HEK293 (cell line): ENCODE measurements at regions not wholly inside any gene's neighbourhood (a gene's known extent, or its start where the extent isn't known, plus 50 kb on each side); places are given as distances from the start of the nearest gene placed in this dataset.

Experiments
- CTCF ChIP-seq: fragments of 450-650 bp; formaldehyde crosslinking; IDR thresholded peaks from 2 replicates; pipeline ENCODE4 v1.5.1; 2016; ENCODE audit warnings: missing biosample characterization, missing genetic modification characterization
- GLIS1 ChIP-seq: fragments of 450-650 bp; formaldehyde crosslinking; IDR thresholded peaks from 2 replicates; pipeline ENCODE4 v1.5.1; 2016; ENCODE audit warnings: missing biosample characterization, missing genetic modification characterization
- RBAK ChIP-seq: fragments of 450-650 bp; formaldehyde crosslinking; IDR thresholded peaks from 2 replicates; pipeline ENCODE4 v1.5.1; 2016; ENCODE audit warnings: missing biosample characterization, missing genetic modification characterization
- ZFHX2 ChIP-seq: fragments of 450-650 bp; formaldehyde crosslinking; conservative IDR thresholded peaks from 2 replicates; pipeline ENCODE4 v1.5.1; 2016; ENCODE audit warnings: missing biosample characterization, missing genetic modification characterization

GRCh38 chr15:69559440-69560190, 107.0 kb downstream of the RPLP1 start:
- TF ChIP-seq GLIS1 (tag by site-specific recombination) (no peak), CTCF (tag by site-specific recombination) (no peak), ZFHX2 (tag by site-specific recombination) (no peak), RBAK (tag by site-specific recombination) (no peak)
